GM21367 (cell line): ENCODE measurements at regions not wholly inside any gene's neighbourhood (a gene's known extent, or its start where the extent isn't known, plus 50 kb on each side); places are given as distances from the start of the nearest gene placed in this dataset.

Experiments used
- ATAC-seq: cut with Tn5 transposase; IDR thresholded peaks from one replicate; pipeline ENCODE4 v1.9.1; 2021; ENCODE audit not compliant: unreplicated experiment

- ATAC-seq = no peak
Observed at GRCh38 chr2:176496761-176497160, 227.5 kb downstream of the MTX2 start.

DNA sequence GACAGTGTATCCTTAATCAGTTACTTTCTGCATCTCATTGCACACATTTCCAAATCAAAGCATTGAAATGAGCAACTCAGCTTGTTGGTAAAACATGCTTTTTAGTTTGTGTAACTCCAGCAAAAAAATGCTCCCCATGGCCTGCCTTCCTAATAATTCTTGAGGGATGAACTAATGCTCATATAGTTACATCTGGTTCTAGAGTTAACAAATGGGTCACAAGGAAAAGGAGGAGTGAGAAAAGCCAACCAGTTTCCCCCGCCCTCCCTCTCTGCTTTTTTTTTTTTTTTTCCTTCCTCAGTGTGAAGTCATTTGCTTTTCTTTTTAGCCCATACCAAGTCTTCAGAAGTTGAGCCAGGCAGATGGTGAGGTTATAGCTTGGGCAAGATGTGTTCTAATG is 231.7 kb downstream of the MTX2 start:
- no peak for ATAC-seq

DNA sequence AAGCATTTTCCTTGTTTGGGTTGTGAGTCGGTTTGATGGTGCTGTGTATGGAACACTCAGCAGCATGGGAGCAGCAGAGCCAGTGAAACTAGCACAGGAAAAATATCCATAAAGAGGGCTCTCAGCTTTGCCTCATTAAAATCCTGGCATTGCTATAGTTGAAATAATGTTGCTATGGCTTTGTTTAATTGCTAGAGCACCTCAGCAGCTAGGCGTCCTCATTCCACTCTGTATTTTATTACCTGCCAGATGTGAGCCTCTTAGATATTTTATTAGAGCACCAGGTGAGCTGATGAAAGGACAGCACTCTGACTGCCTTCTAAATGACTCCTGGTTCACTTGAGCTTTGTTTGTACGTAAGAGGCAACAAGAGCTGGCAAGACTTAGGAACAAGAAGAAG is 232.4 kb downstream of the MTX2 start:
- no peak for ATAC-seq

GRCh38 chr2:176502619-176503018 is 233.4 kb downstream of the MTX2 start:
- ATAC-seq = no peak

DNA sequence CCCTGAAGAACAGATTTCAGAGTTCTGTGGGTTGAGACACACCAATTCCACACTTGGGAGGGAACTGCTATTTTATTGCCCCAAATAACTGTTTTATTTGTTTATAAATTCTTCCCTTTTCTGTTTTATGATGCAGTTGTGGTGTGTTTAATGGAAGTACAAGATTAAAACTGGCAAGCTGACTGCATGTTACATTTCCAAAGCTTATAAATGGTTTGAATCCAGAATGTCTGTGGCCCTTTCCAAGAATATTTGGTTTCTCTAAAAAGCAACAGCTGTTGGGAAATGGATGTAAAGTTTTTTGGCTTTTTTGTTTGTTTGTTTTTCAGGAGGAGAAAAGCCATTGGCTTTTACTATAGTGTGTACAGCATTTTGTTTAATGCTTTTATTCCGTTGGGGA is 234.5 kb downstream of the MTX2 start:
- no peak for ATAC-seq

- ATAC-seq = no peak
Observed at GRCh38 chr2:176504440-176504839, 235.2 kb downstream of the MTX2 start.

DNA sequence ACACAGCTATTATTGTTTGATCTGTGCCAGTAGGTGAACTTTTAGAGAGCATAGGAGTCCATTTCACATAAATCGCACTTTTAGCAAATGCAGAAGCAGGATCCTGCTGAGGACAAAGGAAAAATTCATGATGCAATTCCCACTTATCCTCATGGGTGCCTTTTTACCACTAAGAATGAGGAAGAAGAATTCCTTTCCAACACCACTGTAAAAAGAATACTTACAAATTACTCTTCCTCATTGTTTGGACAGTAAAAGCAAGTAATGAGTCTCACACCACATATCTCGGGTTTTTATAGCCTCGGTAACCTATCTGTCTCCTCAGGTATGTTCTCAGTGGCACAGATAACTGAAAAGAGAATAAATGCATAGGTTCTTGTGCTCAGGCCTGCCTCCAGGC is 238.5 kb downstream of the MTX2 start:
- no peak for ATAC-seq

GRCh38 chr2:176508374-176508773 is 239.1 kb downstream of the MTX2 start:
- no peak for ATAC-seq

- ATAC-seq = peak; percentile 75
Observed at GRCh38 chr2:176508984-176509740, 239.9 kb downstream of the MTX2 start.

DNA sequence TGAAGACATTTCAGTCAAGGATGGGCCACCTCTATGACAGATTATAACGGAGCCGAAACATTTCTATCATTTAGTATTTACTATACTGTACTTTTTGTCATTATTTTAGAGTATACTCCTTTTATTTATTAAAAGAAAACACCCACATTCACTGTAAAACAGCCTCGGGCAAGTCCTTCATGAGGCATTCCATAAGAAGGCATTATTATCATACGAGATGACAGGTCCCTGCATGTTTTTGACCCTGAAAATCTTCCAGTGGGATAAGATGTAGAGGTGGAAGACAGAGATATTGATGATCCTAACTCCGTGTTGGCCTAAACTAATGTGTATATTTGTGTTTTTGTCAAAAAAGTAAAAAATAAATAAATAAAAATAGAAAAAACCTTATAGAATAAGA is 245.0 kb downstream of the MTX2 start:
- ATAC-seq = no peak

GRCh38 chr2:176514805-176515500 is 245.7 kb downstream of the MTX2 start:
- ATAC-seq = no peak

DNA sequence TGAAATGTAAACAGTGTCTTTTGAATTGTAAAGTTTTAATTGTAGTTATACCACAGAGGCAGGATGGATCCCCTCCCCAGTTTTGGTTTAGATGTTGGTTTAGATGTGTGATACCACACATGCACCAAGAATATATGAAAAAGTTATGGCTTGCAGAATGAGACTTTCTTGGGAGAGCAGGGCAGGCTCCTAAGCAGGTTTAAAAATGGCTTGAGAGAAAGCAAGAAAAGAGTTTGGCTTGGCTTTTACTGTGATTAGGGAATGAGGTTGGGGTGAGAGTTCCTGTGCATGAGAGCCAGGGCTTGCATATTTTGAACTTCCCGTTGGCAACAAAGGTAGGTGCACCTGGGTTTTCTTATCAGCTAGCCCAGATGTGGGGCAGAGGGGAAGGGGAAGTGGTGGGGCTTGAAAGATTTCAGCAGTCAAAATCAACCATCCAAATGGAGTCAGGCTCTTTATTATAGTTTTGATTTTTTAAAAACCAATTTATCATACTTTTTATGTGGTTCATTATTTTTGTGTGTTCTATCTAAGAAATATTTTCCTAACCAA is 246.9 kb downstream of the MTX2 start:
- ATAC-seq = no peak

DNA sequence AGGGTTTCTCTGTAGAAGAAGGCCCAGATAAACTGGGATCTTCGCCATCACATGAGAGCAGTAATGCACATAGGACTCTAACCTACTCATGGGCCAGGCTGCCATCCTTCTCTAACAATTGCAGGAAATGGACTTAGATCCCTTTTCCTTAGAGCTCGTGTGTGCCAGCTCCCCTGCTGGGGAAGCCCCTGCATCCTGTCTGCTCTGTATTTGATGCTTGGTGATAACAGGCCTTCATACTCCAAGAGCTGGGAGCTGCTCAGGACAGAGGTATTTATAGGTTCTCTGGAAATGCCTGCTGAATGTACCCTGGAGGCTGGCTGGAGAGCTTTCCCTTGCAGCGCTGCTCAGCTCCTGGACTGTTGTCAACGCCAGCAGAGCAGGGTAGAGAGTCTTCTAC is 249.6 kb downstream of the MTX2 start:
- no peak for ATAC-seq

DNA sequence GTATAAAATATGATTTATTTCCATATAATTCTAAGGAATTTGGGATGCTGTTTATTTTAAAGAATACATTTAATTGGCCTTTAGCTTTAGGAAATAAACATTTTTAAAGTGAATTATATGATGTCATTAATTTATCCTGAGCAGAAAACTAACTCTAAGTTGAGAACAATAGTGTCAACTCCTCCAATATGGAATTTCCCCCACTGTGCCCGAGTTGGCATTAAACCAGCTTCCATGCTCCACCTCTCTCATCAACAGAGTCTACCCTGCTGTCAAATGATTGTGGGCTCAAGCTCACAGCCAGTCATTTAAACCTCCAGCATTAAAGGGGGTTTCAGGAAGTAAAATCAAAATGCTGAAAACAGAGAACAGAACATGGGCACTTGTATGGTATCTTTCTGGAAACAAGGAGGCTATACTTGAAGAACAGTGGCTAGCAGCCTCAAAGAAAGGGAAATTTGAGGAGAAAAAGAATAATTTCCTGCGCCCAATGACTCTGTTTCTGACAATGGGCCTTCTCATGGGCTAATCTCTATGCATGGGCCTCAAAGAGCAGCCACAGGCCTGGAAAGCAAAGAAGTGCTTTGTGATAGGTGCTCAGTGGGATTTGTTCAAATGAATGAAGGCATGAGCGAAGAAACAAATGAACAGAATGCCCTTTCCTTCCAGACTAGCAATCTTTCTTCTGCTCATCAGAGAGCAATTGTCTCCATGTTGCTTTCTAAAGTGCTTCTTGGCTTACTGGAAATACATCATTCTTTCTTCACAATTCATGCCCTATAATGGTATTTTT is 252.8 kb downstream of the MTX2 start:
- ATAC-seq = no peak

GRCh38 chr2:176525086-176525485 is 255.8 kb downstream of the MTX2 start:
- ATAC-seq = no peak

GRCh38 chr2:176526995-176527901 is 258.0 kb downstream of the MTX2 start:
- no peak for ATAC-seq

GRCh38 chr2:176531608-176532007 is 262.4 kb downstream of the MTX2 start:
- ATAC-seq = no peak

GRCh38 chr2:176533505-176534193 is 264.4 kb downstream of the MTX2 start:
- ATAC-seq = no peak

DNA sequence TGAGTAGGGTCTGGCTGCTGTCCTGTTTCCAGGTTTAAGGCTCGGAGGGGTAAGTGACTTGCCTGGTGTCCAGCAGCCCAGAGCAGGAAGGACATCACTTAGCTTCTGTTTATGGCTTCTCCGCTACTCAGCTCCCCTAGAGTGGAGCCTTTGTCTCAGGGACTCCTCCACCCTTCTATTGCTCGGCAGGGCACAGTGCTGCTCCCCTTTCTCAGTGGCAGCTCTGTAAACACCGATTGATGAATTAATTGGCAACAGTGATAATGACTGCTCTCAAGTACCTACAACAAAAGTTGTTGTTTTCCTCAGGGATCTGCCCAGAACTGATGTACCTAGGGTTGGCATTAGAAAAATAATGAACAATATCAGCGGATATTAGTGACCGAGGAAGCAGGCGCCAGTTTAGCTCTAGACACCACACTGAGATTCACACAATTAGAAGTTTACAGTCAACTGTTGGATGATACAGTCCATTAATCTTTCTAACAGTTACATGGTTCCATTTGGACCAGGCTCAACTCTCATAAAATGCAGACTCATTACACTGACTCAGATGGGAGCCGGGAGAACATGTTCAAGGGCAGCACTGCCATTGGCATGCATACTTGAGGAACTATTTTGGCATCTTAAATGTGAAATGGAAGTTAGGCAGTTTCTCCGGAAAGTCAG is 265.7 kb downstream of the MTX2 start:
- ATAC-seq = no peak
